ENCODE measurements at regions not wholly inside any gene's neighbourhood (a gene's known extent, or its start where the extent isn't known, plus 50 kb on each side); places are given as distances from the start of the nearest gene placed in this dataset.
A peak's percentile ranks its signal among the peaks of the same experiment; 100 is the strongest.

GRCh38 chrX:34880656-34881055 lies 61.9 kb upstream of the FAM47B start:
- Mint-ChIP-seq H3K27ac (no peak overlapping the region), H3K27me3 (ENCODE audit: low read depth) (no peaks in the 10 kb centered on the region), H3K4me3 (no peak overlapping the region), H3K36me3 (ENCODE audit: low read depth) (no peaks in the 10 kb centered on the region), H3K9me3 (no peaks in the 10 kb centered on the region), H3K4me1 (peaks cover 32% of the 10 kb centered on the region)
- TF ChIP-seq, protein P1, sequence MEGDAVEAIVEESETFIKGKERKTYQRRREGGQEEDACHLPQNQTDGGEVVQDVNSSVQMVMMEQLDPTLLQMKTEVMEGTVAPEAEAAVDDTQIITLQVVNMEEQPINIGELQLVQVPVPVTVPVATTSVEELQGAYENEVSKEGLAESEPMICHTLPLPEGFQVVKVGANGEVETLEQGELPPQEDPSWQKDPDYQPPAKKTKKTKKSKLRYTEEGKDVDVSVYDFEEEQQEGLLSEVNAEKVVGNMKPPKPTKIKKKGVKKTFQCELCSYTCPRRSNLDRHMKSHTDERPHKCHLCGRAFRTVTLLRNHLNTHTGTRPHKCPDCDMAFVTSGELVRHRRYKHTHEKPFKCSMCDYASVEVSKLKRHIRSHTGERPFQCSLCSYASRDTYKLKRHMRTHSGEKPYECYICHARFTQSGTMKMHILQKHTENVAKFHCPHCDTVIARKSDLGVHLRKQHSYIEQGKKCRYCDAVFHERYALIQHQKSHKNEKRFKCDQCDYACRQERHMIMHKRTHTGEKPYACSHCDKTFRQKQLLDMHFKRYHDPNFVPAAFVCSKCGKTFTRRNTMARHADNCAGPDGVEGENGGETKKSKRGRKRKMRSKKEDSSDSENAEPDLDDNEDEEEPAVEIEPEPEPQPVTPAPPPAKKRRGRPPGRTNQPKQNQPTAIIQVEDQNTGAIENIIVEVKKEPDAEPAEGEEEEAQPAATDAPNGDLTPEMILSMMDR (IDR thresholded peaks at IDR 0.05; ENCODE audit: unreplicated experiment in 3 of 3): no peak

DNA sequence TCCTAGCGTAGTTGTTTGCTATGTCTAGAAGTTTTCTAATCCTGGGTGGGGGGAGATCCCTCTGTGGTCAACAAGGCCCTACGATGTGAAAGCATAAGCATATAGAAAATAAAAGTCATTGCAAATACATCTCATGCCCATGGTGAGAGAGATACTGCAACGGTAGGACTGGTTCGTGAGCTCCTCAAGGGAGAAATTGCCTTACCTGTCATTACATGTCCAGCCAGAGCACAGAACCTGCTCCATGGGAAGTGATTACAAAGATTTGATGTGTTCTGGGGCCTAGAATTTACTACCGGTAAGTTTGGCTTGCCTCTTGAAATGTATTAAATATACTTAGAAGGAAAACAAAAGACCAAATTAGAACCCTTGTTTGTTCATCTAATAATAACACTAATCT lies 60.9 kb upstream of the FAM47B start:
- Mint-ChIP-seq H3K4me3 (no peak overlapping the region), H3K4me1 (peaks cover 26% of the 10 kb centered on the region), H3K9me3 (no peaks in the 10 kb centered on the region), H3K36me3 (ENCODE audit: low read depth) (no peaks in the 10 kb centered on the region), H3K27ac (no peak overlapping the region), H3K27me3 (ENCODE audit: low read depth) (no peaks in the 10 kb centered on the region)
- TF ChIP-seq, protein P1 (IDR thresholded peaks at IDR 0.05; ENCODE audit: unreplicated experiment in 3 of 3): no peak

DNA sequence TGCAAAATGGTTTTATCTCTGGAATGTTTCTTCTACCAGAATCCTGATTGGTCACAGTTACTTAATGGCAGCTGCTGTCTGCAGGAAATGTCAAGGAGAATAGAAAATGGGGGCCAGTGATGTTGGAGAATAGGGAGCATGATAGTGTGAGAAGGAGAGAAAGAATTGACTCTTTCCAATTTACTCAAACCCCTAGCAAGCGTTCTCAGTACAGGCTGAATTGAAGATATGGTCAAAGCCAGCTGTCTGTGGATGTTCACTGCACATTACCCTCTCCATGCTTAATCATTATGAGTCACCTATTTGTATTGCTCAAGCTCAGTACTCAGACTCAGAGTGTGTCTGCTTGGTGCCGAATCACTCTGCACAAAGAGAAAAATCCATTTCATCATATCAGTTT lies 57.8 kb upstream of the FAM47B start:
- TF ChIP-seq, protein P1 (IDR thresholded peaks at IDR 0.05; ENCODE audit: unreplicated experiment in 3 of 3): no peak
- no peak overlapping the region for H3K4me3 Mint-ChIP-seq
- no peaks in the 10 kb centered on the region for H3K27me3 Mint-ChIP-seq (ENCODE audit: low read depth)
- peaks cover 11% of the 10 kb centered on the region for H3K4me1 Mint-ChIP-seq
- H3K27ac Mint-ChIP-seq: peak overlapping the region; percentile 70 to 75 (median 75)
- H3K36me3 Mint-ChIP-seq (ENCODE audit: low read depth): no peaks in the 10 kb centered on the region
- no peaks in the 10 kb centered on the region for H3K9me3 Mint-ChIP-seq

GRCh38 chrX:34886011-34886410 lies 56.6 kb upstream of the FAM47B start:
- H3K36me3 Mint-ChIP-seq (ENCODE audit: low read depth): no peaks in the 10 kb centered on the region
- no peak overlapping the region for H3K4me3 Mint-ChIP-seq
- H3K27ac Mint-ChIP-seq: no peak overlapping the region
- no peaks in the 10 kb centered on the region for H3K27me3 Mint-ChIP-seq (ENCODE audit: low read depth)
- peaks cover 11% of the 10 kb centered on the region for H3K4me1 Mint-ChIP-seq
- no peaks in the 10 kb centered on the region for H3K9me3 Mint-ChIP-seq
- TF ChIP-seq, protein P1 (IDR thresholded peaks at IDR 0.05; ENCODE audit: unreplicated experiment in 3 of 3): no peak

GRCh38 chrX:34891391-34891790 lies 51.2 kb upstream of the FAM47B start:
- H3K4me3 Mint-ChIP-seq: no peak overlapping the region
- no peaks in the 10 kb centered on the region for H3K9me3 Mint-ChIP-seq
- no peak overlapping the region for H3K27ac Mint-ChIP-seq
- no peaks in the 10 kb centered on the region for H3K27me3 Mint-ChIP-seq (ENCODE audit: low read depth)
- no peaks in the 10 kb centered on the region for H3K36me3 Mint-ChIP-seq (ENCODE audit: low read depth)
- H3K4me1 Mint-ChIP-seq: no peaks in the 10 kb centered on the region
- TF ChIP-seq, protein P1 (IDR thresholded peaks at IDR 0.05; ENCODE audit: unreplicated experiment in 3 of 3): no peak
